ENCODE measurements at regions not wholly inside any gene's neighbourhood (a gene's known extent, or its start where the extent isn't known, plus 50 kb on each side); places are given as distances from the start of the nearest gene placed in this dataset.
"Not testable (repeated sequence)": the region's sequence is repeated elsewhere in the genome, so short reads cannot be mapped to it uniquely, and the experiment has no call there.

DNA sequence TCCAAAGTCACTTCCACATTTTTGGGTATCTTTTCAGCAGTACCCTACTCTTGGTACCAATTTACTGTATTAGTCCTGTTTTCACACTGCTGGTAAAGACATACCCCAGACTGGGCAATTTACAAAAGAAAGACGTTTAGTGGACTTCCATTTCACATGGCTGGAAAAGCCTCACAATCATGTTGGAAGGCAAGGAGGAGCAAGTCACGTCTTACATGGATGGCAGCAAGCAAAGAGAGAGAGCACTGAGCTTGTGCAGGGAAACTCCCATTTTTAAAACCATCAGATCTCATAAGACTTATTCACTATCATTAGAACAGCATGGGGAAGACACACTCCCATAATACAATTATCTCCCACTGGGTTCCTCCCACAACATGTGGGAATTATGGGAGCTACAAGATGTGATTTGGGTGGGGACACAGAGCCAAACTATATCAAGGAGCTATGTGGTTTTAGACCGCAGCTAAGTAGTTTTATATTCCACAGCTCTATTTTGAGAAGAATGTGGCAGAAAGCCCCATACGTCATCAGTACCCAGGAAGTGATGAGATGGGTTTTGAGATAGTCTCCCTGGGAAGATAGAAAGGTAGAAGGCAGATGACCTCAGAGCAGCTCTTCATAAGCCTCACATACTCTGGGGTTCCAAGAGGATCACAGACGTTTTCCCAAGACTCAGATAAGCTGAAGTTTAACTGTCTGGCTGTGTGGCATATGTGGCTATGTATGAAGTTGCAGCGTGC, 96.3 kb downstream of the APIP start:
- Histone ChIP-seq H3K4me1 (ENCODE audit: insufficient read depth, low read length, poor library complexity, severe bottlenecking) (no peaks in the 10 kb centered on the region), H3K4me2 (ENCODE audit: low read length) (no peak overlapping the region), H4K20me1 (ENCODE audit: insufficient read depth, low read length) (no peaks in the 10 kb centered on the region), H3K79me2 (ENCODE audit: insufficient read depth, low read depth, low read length) (no peaks in the 10 kb centered on the region), H3K27ac (ENCODE audit: low read depth, low read length, poor library complexity, severe bottlenecking) (no peak overlapping the region), H3K4me3 (ENCODE audit: low read depth, low read length, poor library complexity, severe bottlenecking) (no peak overlapping the region), H2AFZ (ENCODE audit: low read length) (no peak overlapping the region), H3K9me3 (ENCODE audit: low read length) (no peaks in the 10 kb centered on the region), H3K36me3 (ENCODE audit: insufficient read depth, low read length) (no peaks in the 10 kb centered on the region), H3K9me2 (ENCODE audit: insufficient read depth, low read length) (no peaks in the 10 kb centered on the region)
- no peak for TF ChIP-seq EZH2phosphoT487 (IDR thresholded peaks at IDR 0.05; ENCODE audit: borderline replicate concordance, low read depth, low read length)
- no peak for TF ChIP-seq CTCF (conservative IDR thresholded peaks at IDR 0.05; ENCODE audit: low read length)
- DNase-seq (ENCODE audit: low spot score), result no peak
- intact Hi-C loops (cut with micrococcal nuclease; ENCODE audit: unreplicated experiment), result no loop called here
- ChIA-PET POLR2A (interaction anchor here (0.7 to 1.1 kb wide), 2 partner anchors 21 to 28 kb away, joined by 3 to 4 read pairs; no protein-coding TSS in a partner anchor), CTCF (ENCODE audit: unreplicated experiment) (no interaction called here)
- no TSS peak for BruUV-seq (replicated peaks)

GRCh38 chr11:34817812-34818211, 98.4 kb downstream of the APIP start:
- BruUV-seq (replicated peaks); CTCF ChIA-PET (ENCODE audit: unreplicated experiment): not testable (repeated sequence)

GRCh38 chr11:34816698-34817213, 99.4 kb downstream of the APIP start:
- Histone ChIP-seq H3K36me3 (ENCODE audit: insufficient read depth, low read length) (no peaks in the 10 kb centered on the region), H3K4me2 (ENCODE audit: low read length) (no peak overlapping the region), H3K27ac (ENCODE audit: low read depth, low read length, poor library complexity, severe bottlenecking) (no peak overlapping the region), H3K9me3 (ENCODE audit: low read length) (no peaks in the 10 kb centered on the region), H3K4me3 (ENCODE audit: low read depth, low read length, poor library complexity, severe bottlenecking) (no peak overlapping the region), H3K4me1 (ENCODE audit: insufficient read depth, low read length, poor library complexity, severe bottlenecking) (no peaks in the 10 kb centered on the region), H2AFZ (ENCODE audit: low read length) (no peak overlapping the region), H4K20me1 (ENCODE audit: insufficient read depth, low read length) (no peaks in the 10 kb centered on the region), H3K79me2 (ENCODE audit: insufficient read depth, low read depth, low read length) (no peaks in the 10 kb centered on the region), H3K9me2 (ENCODE audit: insufficient read depth, low read length) (no peaks in the 10 kb centered on the region)
- ChIA-PET CTCF (ENCODE audit: unreplicated experiment) (no interaction called here), POLR2A (no interaction called here)
- no TSS peak for BruUV-seq (replicated peaks)
- no peak for TF ChIP-seq EZH2phosphoT487 (IDR thresholded peaks at IDR 0.05; ENCODE audit: borderline replicate concordance, low read depth, low read length)
- no peak for TF ChIP-seq CTCF (conservative IDR thresholded peaks at IDR 0.05; ENCODE audit: low read length)
- intact Hi-C loops (cut with micrococcal nuclease; ENCODE audit: unreplicated experiment), result no loop called here
- no peak for DNase-seq (ENCODE audit: low spot score)

More at GRCh38 chr11:34817812-34818211, 98.4 kb downstream of the APIP start:
- H3K4me1 ChIP-seq (ENCODE audit: insufficient read depth, low read length, poor library complexity, severe bottlenecking); DNase-seq (ENCODE audit: low spot score); H2AFZ ChIP-seq (ENCODE audit: low read length); H3K27ac ChIP-seq (ENCODE audit: low read depth, low read length, poor library complexity, severe bottlenecking); intact Hi-C loops (cut with micrococcal nuclease; ENCODE audit: unreplicated experiment); H3K9me3 ChIP-seq (ENCODE audit: low read length); POLR2A ChIA-PET; H3K79me2 ChIP-seq (ENCODE audit: insufficient read depth, low read depth, low read length); H4K20me1 ChIP-seq (ENCODE audit: insufficient read depth, low read length); H3K36me3 ChIP-seq (ENCODE audit: insufficient read depth, low read length); H3K4me2 ChIP-seq (ENCODE audit: low read length); H3K4me3 ChIP-seq (ENCODE audit: low read depth, low read length, poor library complexity, severe bottlenecking); H3K9me2 ChIP-seq (ENCODE audit: insufficient read depth, low read length): not testable (repeated sequence)

All from OCI-LY7 (cell line).